Immature natural killer cell (primary cell): ENCODE measurements at regions not wholly inside any gene's neighbourhood (a gene's known extent, or its start where the extent isn't known, plus 50 kb on each side); places are given as distances from the start of the nearest gene placed in this dataset.

Experiments
- DNase-seq, 3 donors: peaks; one replicate each; pipeline ENCODE4 v3.0.0; 2022; ENCODE audit warnings: mixed read lengths in 1 of 3
- H3K27ac Mint-ChIP-seq, 6 donors: one replicate each; pipeline ENCODE4 v1.8.0; 2020; ENCODE audit warnings: mixed read lengths in 6 of 6, mild to moderate bottlenecking in 5 of 6, inconsistent platforms in 4 of 6, moderate library complexity in 3 of 6
- H3K27me3 Mint-ChIP-seq, 3 donors: one replicate each; pipeline ENCODE4 v1.8.0; 2020 to 2021; ENCODE audit warnings: low read depth in 3 of 3, mild to moderate bottlenecking in 3 of 3, mixed read lengths in 3 of 3, moderate library complexity in 3 of 3, inconsistent platforms in 1 of 3
- H3K36me3 Mint-ChIP-seq, 3 donors: one replicate each; pipeline ENCODE4 v1.8.0; 2020; ENCODE audit warnings: mixed read lengths in 3 of 3, inconsistent platforms in 2 of 3, mild to moderate bottlenecking in 2 of 3
- H3K4me1 Mint-ChIP-seq, 2 donors: one replicate each; pipeline ENCODE4 v1.8.0; 2020; ENCODE audit warnings: inconsistent platforms in 2 of 2, mild to moderate bottlenecking in 2 of 2, mixed read lengths in 2 of 2, moderate library complexity in 1 of 2
- H3K4me3 Mint-ChIP-seq, 5 donors: one replicate each; pipeline ENCODE4 v1.8.0; 2020; ENCODE audit warnings: mild to moderate bottlenecking in 5 of 5, mixed read lengths in 5 of 5, inconsistent platforms in 3 of 5, moderate library complexity in 3 of 5
- H3K9me3 Mint-ChIP-seq, 6 donors: one replicate each; pipeline ENCODE4 v1.8.0; 2020; ENCODE audit warnings: mild to moderate bottlenecking in 6 of 6, mixed read lengths in 6 of 6, inconsistent platforms in 4 of 6, moderate library complexity in 3 of 6

- no peaks in the 10 kb centered on the region for H3K27me3 Mint-ChIP-seq
Observed at GRCh38 chr4:43709443-43709842, 739.2 kb downstream of the KCTD8 start.

GRCh38 chr4:43716721-43717395, 731.8 kb downstream of the KCTD8 start:
- H3K4me3 Mint-ChIP-seq = no peak overlapping the region
- no peaks in the 10 kb centered on the region for H3K4me1 Mint-ChIP-seq
- DNase-seq = no peak
- H3K9me3 Mint-ChIP-seq = peaks cover 5 to 44% (median 17%) of the 10 kb centered on the region in 6 donors
- no peaks in the 10 kb centered on the region for H3K36me3 Mint-ChIP-seq
- H3K27ac Mint-ChIP-seq = no peak overlapping the region
- H3K27me3 Mint-ChIP-seq = no peaks in the 10 kb centered on the region

More at GRCh38 chr4:43709443-43709842, 739.2 kb downstream of the KCTD8 start:
- no peak for DNase-seq
- H3K4me3 Mint-ChIP-seq = no peak overlapping the region
- no peaks in the 10 kb centered on the region for H3K36me3 Mint-ChIP-seq
- H3K4me1 Mint-ChIP-seq = no peaks in the 10 kb centered on the region
- peaks cover 13 to 58% (median 32%) of the 10 kb centered on the region in 6 donors for H3K9me3 Mint-ChIP-seq
- H3K27ac Mint-ChIP-seq = no peak overlapping the region

GRCh38 chr4:43718369-43718768, 730.2 kb downstream of the KCTD8 start:
- Mint-ChIP-seq H3K4me3 (no peak overlapping the region), H3K4me1 (no peaks in the 10 kb centered on the region)

GRCh38 chr4:43732829-43733426, 715.7 kb downstream of the KCTD8 start:
- Mint-ChIP-seq H3K36me3 (peaks cover 0 to 3% (median 3%) of the 10 kb centered on the region in 3 donors), H3K27ac (no peak overlapping the region), H3K4me3 (no peak overlapping the region), H3K4me1 (no peaks in the 10 kb centered on the region), H3K9me3 (peaks cover 5 to 61% (median 36%) of the 10 kb centered on the region in 6 donors), H3K27me3 (peaks cover 0 to 3% (median 0%) of the 10 kb centered on the region in 3 donors)
- no peak for DNase-seq

More at GRCh38 chr4:43718369-43718768, 730.2 kb downstream of the KCTD8 start:
- no peak overlapping the region for H3K27ac Mint-ChIP-seq
- H3K9me3 Mint-ChIP-seq = peaks cover 2 to 30% (median 14%) of the 10 kb centered on the region in 6 donors
- DNase-seq = no peak
- peaks cover 0 to 2% (median 0%) of the 10 kb centered on the region in 3 donors for H3K27me3 Mint-ChIP-seq
- H3K36me3 Mint-ChIP-seq = no peaks in the 10 kb centered on the region

- no peak for DNase-seq
- Mint-ChIP-seq H3K27me3 (no peaks in the 10 kb centered on the region), H3K4me3 (no peak overlapping the region), H3K4me1 (no peaks in the 10 kb centered on the region), H3K36me3 (no peaks in the 10 kb centered on the region), H3K9me3 (peaks cover 6 to 27% (median 22%) of the 10 kb centered on the region in 6 donors), H3K27ac (no peak overlapping the region)
Observed at GRCh38 chr4:43742083-43742482, 706.5 kb downstream of the KCTD8 start.

GRCh38 chr4:43754566-43754965, 694.0 kb downstream of the KCTD8 start:
- Mint-ChIP-seq H3K27ac (no peak overlapping the region), H3K27me3 (peaks cover 0 to 1% (median 0%) of the 10 kb centered on the region in 3 donors), H3K9me3 (peaks cover 6 to 37% (median 29%) of the 10 kb centered on the region in 6 donors), H3K36me3 (no peaks in the 10 kb centered on the region), H3K4me1 (no peaks in the 10 kb centered on the region), H3K4me3 (no peak overlapping the region)
- no peak for DNase-seq

GRCh38 chr4:43757147-43757546, 691.5 kb downstream of the KCTD8 start:
- no peak overlapping the region for H3K4me3 Mint-ChIP-seq
- H3K9me3 Mint-ChIP-seq = peaks cover 6 to 36% (median 29%) of the 10 kb centered on the region in 6 donors
- DNase-seq = no peak
- H3K27me3 Mint-ChIP-seq = peaks cover 0 to 2% (median 1%) of the 10 kb centered on the region in 3 donors
- no peaks in the 10 kb centered on the region for H3K4me1 Mint-ChIP-seq
- no peaks in the 10 kb centered on the region for H3K36me3 Mint-ChIP-seq
- H3K27ac Mint-ChIP-seq = no peak overlapping the region

GRCh38 chr4:43758836-43759235, 689.8 kb downstream of the KCTD8 start:
- no peaks in the 10 kb centered on the region for H3K4me1 Mint-ChIP-seq
- no peak overlapping the region for H3K4me3 Mint-ChIP-seq
- peaks cover 4 to 27% (median 18%) of the 10 kb centered on the region in 6 donors for H3K9me3 Mint-ChIP-seq
- H3K36me3 Mint-ChIP-seq = no peaks in the 10 kb centered on the region
- H3K27me3 Mint-ChIP-seq = peaks cover 0 to 2% (median 1%) of the 10 kb centered on the region in 3 donors
- no peak for DNase-seq
- no peak overlapping the region for H3K27ac Mint-ChIP-seq

GRCh38 chr4:43763029-43763610, 685.5 kb downstream of the KCTD8 start:
- peaks cover 0 to 2% (median 0%) of the 10 kb centered on the region in 3 donors for H3K27me3 Mint-ChIP-seq
- no peak for DNase-seq
- H3K9me3 Mint-ChIP-seq = peaks cover 4 to 35% (median 16%) of the 10 kb centered on the region in 6 donors
- H3K4me1 Mint-ChIP-seq = no peaks in the 10 kb centered on the region
- no peak overlapping the region for H3K27ac Mint-ChIP-seq
- H3K4me3 Mint-ChIP-seq = no peak overlapping the region
- H3K36me3 Mint-ChIP-seq = no peaks in the 10 kb centered on the region

GRCh38 chr4:43765514-43765913, 683.1 kb downstream of the KCTD8 start:
- Mint-ChIP-seq H3K27me3 (peaks cover 0 to 2% (median 0%) of the 10 kb centered on the region in 3 donors), H3K4me3 (no peak overlapping the region), H3K9me3 (peaks cover 4 to 42% (median 21%) of the 10 kb centered on the region in 6 donors), H3K36me3 (no peaks in the 10 kb centered on the region), H3K27ac (no peak overlapping the region), H3K4me1 (no peaks in the 10 kb centered on the region)
- DNase-seq = no peak

GRCh38 chr4:43766648-43767047, 682.0 kb downstream of the KCTD8 start:
- H3K27ac Mint-ChIP-seq = no peak overlapping the region
- no peak overlapping the region for H3K4me3 Mint-ChIP-seq
- H3K9me3 Mint-ChIP-seq = peaks cover 4 to 45% (median 23%) of the 10 kb centered on the region in 6 donors
- no peak for DNase-seq
- H3K27me3 Mint-ChIP-seq = no peaks in the 10 kb centered on the region
- no peaks in the 10 kb centered on the region for H3K4me1 Mint-ChIP-seq
- H3K36me3 Mint-ChIP-seq = no peaks in the 10 kb centered on the region

GRCh38 chr4:43776371-43776770, 672.2 kb downstream of the KCTD8 start:
- H3K4me3 Mint-ChIP-seq = no peak overlapping the region
- no peaks in the 10 kb centered on the region for H3K27me3 Mint-ChIP-seq
- no peak overlapping the region for H3K27ac Mint-ChIP-seq
- no peaks in the 10 kb centered on the region for H3K4me1 Mint-ChIP-seq
- DNase-seq = no peak
- H3K9me3 Mint-ChIP-seq = peaks cover 5 to 29% (median 10%) of the 10 kb centered on the region in 6 donors
- no peaks in the 10 kb centered on the region for H3K36me3 Mint-ChIP-seq

GRCh38 chr4:43778187-43778915, 670.3 kb downstream of the KCTD8 start:
- H3K9me3 Mint-ChIP-seq = peaks cover 3 to 27% (median 8%) of the 10 kb centered on the region in 6 donors
- H3K27me3 Mint-ChIP-seq = no peaks in the 10 kb centered on the region
- H3K4me3 Mint-ChIP-seq = no peak overlapping the region
- H3K27ac Mint-ChIP-seq = no peak overlapping the region
- no peaks in the 10 kb centered on the region for H3K4me1 Mint-ChIP-seq
- DNase-seq = no peak
- no peaks in the 10 kb centered on the region for H3K36me3 Mint-ChIP-seq

GRCh38 chr4:43781125-43781524, 667.5 kb downstream of the KCTD8 start:
- no peak for DNase-seq
- no peak overlapping the region for H3K27ac Mint-ChIP-seq
- peaks cover 4 to 31% (median 12%) of the 10 kb centered on the region in 6 donors for H3K9me3 Mint-ChIP-seq
- no peaks in the 10 kb centered on the region for H3K4me1 Mint-ChIP-seq
- no peaks in the 10 kb centered on the region for H3K36me3 Mint-ChIP-seq
- no peak overlapping the region for H3K4me3 Mint-ChIP-seq
- peaks cover 0 to under 1% (median 0%) of the 10 kb centered on the region in 3 donors for H3K27me3 Mint-ChIP-seq
